ENCODE measurements at regions not wholly inside any gene's neighbourhood (a gene's known extent, or its start where the extent isn't known, plus 50 kb on each side); places are given as distances from the start of the nearest gene placed in this dataset.

GRCh38 chr20:41895241-41896032 lies 277.3 kb upstream of the CHD6 start:
- no peak for DNase-seq
- H3K27me3 ChIP-seq (ENCODE audit: control insufficient read depth in 3 of 3, insufficient read depth in 3 of 3, low read length in 2 of 3) = peaks cover 0 to 16% (median 0%) of the 10 kb centered on the region in 3 donors
- H3K9me3 ChIP-seq (ENCODE audit: control insufficient read depth in 4 of 4, insufficient read depth in 3 of 4, low read length in 3 of 4) = no peaks in the 10 kb centered on the region
- ATAC-seq (ENCODE audit: insufficient read depth, low FRiP score) = no peak
- no peaks in the 10 kb centered on the region for H3K4me1 ChIP-seq (ENCODE audit: control insufficient read depth in 5 of 5, insufficient read depth in 5 of 5, low read length in 5 of 5)
- H3K27ac ChIP-seq (ENCODE audit: low read depth in 1 of 2, low read length in 1 of 2) = no peak overlapping the region
- TF ChIP-seq CTCF (IDR thresholded peaks at IDR 0.05; ENCODE audit: control extremely low read depth, extremely low read depth) = no peak
- WGBS, 2 donors = 35 to 43% methylated on average over 5 of the region's 5 CpGs
- H3K4me3 ChIP-seq = no peak overlapping the region
- no peaks in the 10 kb centered on the region for H3K36me3 ChIP-seq (ENCODE audit: control insufficient read depth in 4 of 4, insufficient read depth in 4 of 4, low read length in 4 of 4)
- no peak overlapping the region for H3K9ac ChIP-seq (ENCODE audit: insufficient read depth in 1 of 2, low read length in 2 of 2)

GRCh38 chr20:41894255-41894963 lies 276.2 kb upstream of the CHD6 start:
- ATAC-seq (ENCODE audit: insufficient read depth, low FRiP score) = no peak
- no peak overlapping the region for H3K9ac ChIP-seq (ENCODE audit: insufficient read depth in 1 of 2, low read length in 2 of 2)
- H3K27ac ChIP-seq (ENCODE audit: low read depth in 1 of 2, low read length in 1 of 2) = no peak overlapping the region
- no peak overlapping the region for H3K4me3 ChIP-seq
- H3K4me1 ChIP-seq (ENCODE audit: control insufficient read depth in 5 of 5, insufficient read depth in 5 of 5, low read length in 5 of 5) = no peaks in the 10 kb centered on the region
- peaks cover 0 to 13% (median 0%) of the 10 kb centered on the region in 3 donors for H3K27me3 ChIP-seq (ENCODE audit: control insufficient read depth in 3 of 3, insufficient read depth in 3 of 3, low read length in 2 of 3)
- WGBS, 2 donors = 86 to 91% methylated on average over 10 of the region's 10 CpGs
- H3K9me3 ChIP-seq (ENCODE audit: control insufficient read depth in 4 of 4, insufficient read depth in 3 of 4, low read length in 3 of 4) = no peaks in the 10 kb centered on the region
- no peak for DNase-seq
- TF ChIP-seq CTCF (IDR thresholded peaks at IDR 0.05; ENCODE audit: control extremely low read depth, extremely low read depth) = no peak
- H3K36me3 ChIP-seq (ENCODE audit: control insufficient read depth in 4 of 4, insufficient read depth in 4 of 4, low read length in 4 of 4) = no peaks in the 10 kb centered on the region

GRCh38 chr20:41892031-41892430 lies 273.9 kb upstream of the CHD6 start:
- no peaks in the 10 kb centered on the region for H3K4me1 ChIP-seq (ENCODE audit: control insufficient read depth in 5 of 5, insufficient read depth in 5 of 5, low read length in 5 of 5)
- TF ChIP-seq CTCF (IDR thresholded peaks at IDR 0.05; ENCODE audit: control extremely low read depth, extremely low read depth) = no peak
- no peak overlapping the region for H3K9ac ChIP-seq (ENCODE audit: insufficient read depth in 1 of 2, low read length in 2 of 2)
- WGBS, 2 donors = 81 to 87% methylated on average over 5 of the region's 5 CpGs
- no peak overlapping the region for H3K4me3 ChIP-seq
- no peaks in the 10 kb centered on the region for H3K36me3 ChIP-seq (ENCODE audit: control insufficient read depth in 4 of 4, insufficient read depth in 4 of 4, low read length in 4 of 4)
- no peak overlapping the region for H3K27ac ChIP-seq (ENCODE audit: low read depth in 1 of 2, low read length in 1 of 2)
- H3K27me3 ChIP-seq (ENCODE audit: control insufficient read depth in 3 of 3, insufficient read depth in 3 of 3, low read length in 2 of 3) = peaks cover 0 to 9% (median 0%) of the 10 kb centered on the region in 3 donors
- ATAC-seq (ENCODE audit: insufficient read depth, low FRiP score) (no peak), DNase-seq (no peak)
- H3K9me3 ChIP-seq (ENCODE audit: control insufficient read depth in 4 of 4, insufficient read depth in 3 of 4, low read length in 3 of 4) = no peaks in the 10 kb centered on the region

Data from lung (tissue), 11 donors.